ENCODE measurements at regions not wholly inside any gene's neighbourhood (a gene's known extent, or its start where the extent isn't known, plus 50 kb on each side); places are given as distances from the start of the nearest gene placed in this dataset.

DNA sequence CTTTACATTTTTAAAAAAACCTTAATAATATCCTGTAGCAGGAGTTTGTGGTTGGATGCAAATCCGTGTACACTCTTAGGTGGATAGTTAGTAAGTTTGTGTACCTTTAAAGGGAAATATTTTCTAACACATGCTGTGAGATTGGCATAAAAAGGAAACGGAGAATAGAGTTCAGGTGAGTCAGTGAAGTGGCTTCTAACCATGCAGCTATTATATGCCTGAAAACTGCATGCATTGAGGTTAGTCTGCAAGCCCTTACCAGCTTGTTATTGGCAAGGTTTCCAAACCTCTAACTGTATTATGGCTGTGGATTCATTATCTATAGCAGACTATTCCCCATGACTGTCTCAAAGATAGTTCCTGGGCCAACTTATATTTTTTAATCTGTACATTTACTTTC lies 420.6 kb upstream of the MMS22L start:
- TF ChIP-seq, protein P1, sequence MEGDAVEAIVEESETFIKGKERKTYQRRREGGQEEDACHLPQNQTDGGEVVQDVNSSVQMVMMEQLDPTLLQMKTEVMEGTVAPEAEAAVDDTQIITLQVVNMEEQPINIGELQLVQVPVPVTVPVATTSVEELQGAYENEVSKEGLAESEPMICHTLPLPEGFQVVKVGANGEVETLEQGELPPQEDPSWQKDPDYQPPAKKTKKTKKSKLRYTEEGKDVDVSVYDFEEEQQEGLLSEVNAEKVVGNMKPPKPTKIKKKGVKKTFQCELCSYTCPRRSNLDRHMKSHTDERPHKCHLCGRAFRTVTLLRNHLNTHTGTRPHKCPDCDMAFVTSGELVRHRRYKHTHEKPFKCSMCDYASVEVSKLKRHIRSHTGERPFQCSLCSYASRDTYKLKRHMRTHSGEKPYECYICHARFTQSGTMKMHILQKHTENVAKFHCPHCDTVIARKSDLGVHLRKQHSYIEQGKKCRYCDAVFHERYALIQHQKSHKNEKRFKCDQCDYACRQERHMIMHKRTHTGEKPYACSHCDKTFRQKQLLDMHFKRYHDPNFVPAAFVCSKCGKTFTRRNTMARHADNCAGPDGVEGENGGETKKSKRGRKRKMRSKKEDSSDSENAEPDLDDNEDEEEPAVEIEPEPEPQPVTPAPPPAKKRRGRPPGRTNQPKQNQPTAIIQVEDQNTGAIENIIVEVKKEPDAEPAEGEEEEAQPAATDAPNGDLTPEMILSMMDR (IDR thresholded peaks at IDR 0.05): no peak
- TF ChIP-seq POLR2A (IDR thresholded peaks at IDR 0.05): no peak
- Histone ChIP-seq H3K4me1 (no peaks in the 10 kb centered on the region), H3K4me3 (no peak overlapping the region), H3K9me3 (no peaks in the 10 kb centered on the region), H3K36me3 (no peaks in the 10 kb centered on the region), H3K27me3 (no peaks in the 10 kb centered on the region), H3K27ac (no peak overlapping the region)
- DNase-seq: no peak

DNA sequence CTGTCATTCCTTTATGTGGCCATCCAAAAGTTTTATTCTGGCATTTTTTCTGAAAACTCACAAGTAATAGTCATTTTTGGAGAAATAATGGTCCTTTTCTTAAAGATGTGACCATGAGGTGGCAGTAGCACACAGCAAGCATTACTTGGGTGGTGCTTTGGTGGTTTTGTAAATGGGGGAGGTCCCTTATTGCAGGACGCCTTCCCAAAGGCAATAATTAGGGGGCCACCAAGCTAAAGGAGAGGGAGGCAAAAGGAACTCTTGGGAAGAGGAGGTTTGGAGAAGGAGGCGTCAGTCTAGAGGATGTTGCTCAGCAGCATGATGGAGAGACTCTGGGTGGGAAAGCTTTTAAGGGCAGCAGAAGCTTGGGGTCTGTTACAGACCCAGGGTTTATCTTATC lies 422.6 kb upstream of the MMS22L start:
- H3K4me1 ChIP-seq: no peaks in the 10 kb centered on the region
- no peaks in the 10 kb centered on the region for H3K27me3 ChIP-seq
- no peaks in the 10 kb centered on the region for H3K9me3 ChIP-seq
- no peak for DNase-seq
- H3K4me3 ChIP-seq: no peak overlapping the region
- H3K27ac ChIP-seq: no peak overlapping the region
- no peaks in the 10 kb centered on the region for H3K36me3 ChIP-seq
- TF ChIP-seq POLR2A (IDR thresholded peaks at IDR 0.05): no peak
- TF ChIP-seq, protein P1 (IDR thresholded peaks at IDR 0.05): no peak

DNA sequence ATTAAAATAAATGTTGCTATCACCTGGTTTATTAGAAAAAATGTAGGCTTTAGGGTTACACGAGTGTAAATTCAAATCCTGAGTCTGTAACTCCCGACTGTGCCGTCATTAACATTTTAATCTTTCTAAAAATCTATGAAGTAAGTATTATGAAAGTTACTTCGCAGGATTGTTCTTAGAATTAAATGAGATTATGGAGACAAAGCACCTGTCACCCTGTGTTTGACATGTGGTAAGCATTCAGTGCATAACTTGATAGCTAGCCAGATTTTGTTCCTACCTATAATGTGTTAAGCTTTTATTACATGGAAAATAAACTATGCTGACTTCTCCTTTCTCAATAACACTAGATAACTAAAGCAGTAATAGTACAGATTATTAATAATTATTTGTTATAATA lies 429.7 kb upstream of the MMS22L start:
- no peak overlapping the region for H3K4me3 ChIP-seq
- no peaks in the 10 kb centered on the region for H3K27me3 ChIP-seq
- TF ChIP-seq POLR2A (IDR thresholded peaks at IDR 0.05): no peak
- TF ChIP-seq, protein P1 (IDR thresholded peaks at IDR 0.05): no peak
- no peak overlapping the region for H3K27ac ChIP-seq
- no peaks in the 10 kb centered on the region for H3K4me1 ChIP-seq
- DNase-seq: no peak
- H3K36me3 ChIP-seq: no peaks in the 10 kb centered on the region
- no peaks in the 10 kb centered on the region for H3K9me3 ChIP-seq

DNA sequence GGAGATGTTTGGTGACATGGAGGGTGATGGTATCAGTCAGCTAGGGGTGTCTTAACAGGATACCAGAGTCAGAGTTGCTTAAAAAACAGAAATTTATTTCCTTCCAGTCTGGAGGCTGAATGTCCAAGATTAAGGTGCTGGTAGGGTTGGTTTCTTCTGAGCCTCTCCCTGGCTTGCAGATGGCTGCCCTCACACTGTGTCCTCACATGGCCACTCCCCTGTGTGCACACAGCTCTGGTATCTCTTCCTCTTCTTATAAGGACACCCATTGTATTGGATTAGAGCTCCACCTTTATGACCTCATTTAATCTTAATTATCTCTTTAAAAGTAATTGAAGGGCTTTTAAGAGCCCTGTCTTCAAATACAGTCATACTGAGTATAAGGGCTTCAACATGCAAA lies 431.8 kb upstream of the MMS22L start:
- no peaks in the 10 kb centered on the region for H3K9me3 ChIP-seq
- no peaks in the 10 kb centered on the region for H3K36me3 ChIP-seq
- H3K4me1 ChIP-seq: no peaks in the 10 kb centered on the region
- no peak overlapping the region for H3K27ac ChIP-seq
- no peak for TF ChIP-seq POLR2A (IDR thresholded peaks at IDR 0.05)
- TF ChIP-seq, protein P1 (IDR thresholded peaks at IDR 0.05): no peak
- no peak overlapping the region for H3K4me3 ChIP-seq
- H3K27me3 ChIP-seq: no peaks in the 10 kb centered on the region
- DNase-seq: no peak

DNA sequence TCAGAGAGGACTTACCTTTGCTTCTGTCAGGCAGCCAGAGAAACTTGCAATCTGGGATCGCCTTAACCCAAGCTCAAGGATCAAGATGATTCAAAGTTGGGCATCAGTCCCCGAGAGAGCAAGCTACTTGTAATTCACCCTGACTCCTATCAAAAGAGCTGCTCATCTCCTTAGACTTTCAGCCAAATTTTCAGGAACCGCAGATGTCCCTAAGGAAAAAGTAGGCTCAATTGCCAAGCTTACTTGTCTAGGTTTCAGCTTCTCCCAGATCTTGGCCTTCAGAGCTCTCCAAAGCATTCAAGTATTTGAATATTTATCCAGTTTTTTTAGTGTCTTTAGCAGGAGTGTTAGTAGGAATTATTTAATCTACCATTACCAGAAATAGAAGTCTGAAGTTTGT lies 434.1 kb upstream of the MMS22L start:
- no peaks in the 10 kb centered on the region for H3K36me3 ChIP-seq
- no peaks in the 10 kb centered on the region for H3K27me3 ChIP-seq
- H3K9me3 ChIP-seq: no peaks in the 10 kb centered on the region
- TF ChIP-seq, protein P1 (IDR thresholded peaks at IDR 0.05): no peak
- no peak overlapping the region for H3K27ac ChIP-seq
- no peak for DNase-seq
- H3K4me3 ChIP-seq: no peak overlapping the region
- H3K4me1 ChIP-seq: no peaks in the 10 kb centered on the region

DNA sequence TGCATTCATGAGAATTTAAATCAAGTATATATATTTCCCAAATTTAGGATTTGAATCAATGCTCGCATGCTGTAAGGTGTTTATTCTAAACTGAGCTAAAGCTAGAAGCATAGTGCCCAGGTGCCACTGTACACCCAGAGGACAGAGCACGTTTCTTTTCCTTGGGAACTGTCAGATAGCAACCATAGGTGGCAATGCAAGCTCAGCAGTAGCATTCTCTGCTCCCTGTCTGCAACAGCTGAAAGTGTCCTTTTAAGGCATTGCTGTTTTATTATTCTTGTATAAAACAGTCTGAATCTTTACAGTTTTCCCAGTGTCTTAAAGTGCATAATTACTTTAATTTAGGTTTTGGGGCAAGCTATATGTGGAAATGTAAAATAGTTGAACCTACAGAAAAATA lies 443.4 kb upstream of the MMS22L start:
- H3K4me3 ChIP-seq: no peak overlapping the region
- no peaks in the 10 kb centered on the region for H3K9me3 ChIP-seq
- H3K4me1 ChIP-seq: no peaks in the 10 kb centered on the region
- TF ChIP-seq, protein P1 (IDR thresholded peaks at IDR 0.05): no peak
- TF ChIP-seq POLR2A (IDR thresholded peaks at IDR 0.05): no peak
- no peaks in the 10 kb centered on the region for H3K27me3 ChIP-seq
- no peak for DNase-seq
- no peak overlapping the region for H3K27ac ChIP-seq
- no peaks in the 10 kb centered on the region for H3K36me3 ChIP-seq
